HEK293T (cell line): ENCODE measurements at regions not wholly inside any gene's neighbourhood (a gene's known extent, or its start where the extent isn't known, plus 50 kb on each side); places are given as distances from the start of the nearest gene placed in this dataset.

Experiments used
- ARNT ChIP-seq: fragments of 450-650 bp; IDR thresholded peaks from 2 replicates; pipeline ENCODE4 v1.6.1; 2017; ENCODE audit warnings: mild to moderate bottlenecking
- TARDBP ChIP-seq: fragments of 450-650 bp; IDR thresholded peaks from 2 replicates; pipeline ENCODE4 v1.6.1; 2016

DNA sequence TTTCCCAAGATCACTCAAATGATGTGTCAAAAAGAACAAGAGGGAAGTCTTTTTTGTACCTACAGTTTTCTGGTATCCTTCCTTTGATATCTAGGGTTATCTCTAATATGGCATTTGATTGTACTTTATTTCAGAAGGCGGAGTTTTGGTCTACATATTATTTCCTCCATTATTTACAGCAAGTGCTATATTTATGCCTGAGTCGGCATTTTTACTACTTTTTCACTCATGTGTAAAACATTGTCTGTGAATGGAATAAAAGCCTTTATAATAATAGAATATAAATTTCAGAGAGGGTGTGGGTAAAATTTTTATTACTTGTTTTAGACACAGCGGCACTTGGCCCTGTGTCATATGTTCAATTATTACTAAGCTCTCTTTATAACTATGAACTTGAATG, 398.4 kb downstream of the BCKDHB start:
- TF ChIP-seq TARDBP, result no peak
- no peak for TF ChIP-seq ARNT
